Breast epithelium (tissue), 4 donors: ENCODE measurements at regions not wholly inside any gene's neighbourhood (a gene's known extent, or its start where the extent isn't known, plus 50 kb on each side); places are given as distances from the start of the nearest gene placed in this dataset.
"Not testable (repeated sequence)": the region's sequence is repeated elsewhere in the genome, so short reads cannot be mapped to it uniquely, and the experiment has no call there.

Experiments
- DNase-seq, 2 donors: peaks; one replicate each; pipeline ENCODE4 v3.0.0-alpha.2; 2019; ENCODE audit warnings: low spot score in 2 of 2
- H3K27ac ChIP-seq, 2 donors: fragments of 200-600 bp; sonication (generic) in 1 of 2; one replicate each; pipeline ENCODE4 v1.5.1; 2016 to 2019; ENCODE audit warnings: mild to moderate bottlenecking in 1 of 2
- H3K27me3 ChIP-seq, 2 donors: fragments of 200-600 bp; sonication (generic) in 1 of 2; one replicate each; pipeline versions ENCODE4 v1.5.1 to v1.6.0; 2017 to 2019; ENCODE audit warnings: control low read depth in 1 of 2, mild to moderate bottlenecking in 1 of 2
- H3K36me3 ChIP-seq: fragments of 200-600 bp; one replicate; pipeline ENCODE4 v1.5.1; 2019
- H3K4me1 ChIP-seq, 2 donors: fragments of 200-600 bp; sonication (generic); one replicate each; pipeline ENCODE4 v1.5.1; 2016 to 2019; ENCODE audit warnings: control low read depth in 1 of 2
- H3K4me3 ChIP-seq, 3 donors: fragments of 200-600 bp; sonication (generic); 1 replicate in 2 of 3; 2 replicates in 1 of 3; pipeline ENCODE4 v1.5.1; 2016 to 2019; ENCODE audit warnings: mild to moderate bottlenecking in 3 of 3, moderate library complexity in 2 of 3
- H3K9me3 ChIP-seq, 2 donors: fragments of 200-600 bp; sonication (generic) in 1 of 2; one replicate each; pipeline ENCODE4 v1.5.1; 2016 to 2019; ENCODE audit warnings: control low read depth in 1 of 2
- POLR2A ChIP-seq: fragments of 450-650 bp; IDR thresholded peaks from one replicate; pipeline ENCODE4 v1.6.1; 2016; ENCODE audit warnings: antibody characterized with exemption, mild to moderate bottlenecking, moderate library complexity
- POLR2AphosphoS5 ChIP-seq, 3 donors: sonication (generic); formaldehyde crosslinking; IDR thresholded peaks; one replicate each; pipeline ENCODE4 v1.6.1; 2017; ENCODE audit warnings: antibody characterized with exemption in 3 of 3
- intact Hi-C: fragments of 100-400 bp; cut with DNase I; formaldehyde crosslinking; loops from one replicate; pipeline ENCODE4 v1.15.1; 2023; ENCODE audit warnings: low total_unique reads
- TF ChIP-seq, protein P1 (sequence below), 3 donors: fragments of 450-650 bp; IDR thresholded peaks; one replicate each; pipeline ENCODE4 v1.5.1; 2016 to 2017; ENCODE audit warnings: antibody characterized with exemption in 3 of 3, mild to moderate bottlenecking in 3 of 3, moderate library complexity in 3 of 3

DNA sequence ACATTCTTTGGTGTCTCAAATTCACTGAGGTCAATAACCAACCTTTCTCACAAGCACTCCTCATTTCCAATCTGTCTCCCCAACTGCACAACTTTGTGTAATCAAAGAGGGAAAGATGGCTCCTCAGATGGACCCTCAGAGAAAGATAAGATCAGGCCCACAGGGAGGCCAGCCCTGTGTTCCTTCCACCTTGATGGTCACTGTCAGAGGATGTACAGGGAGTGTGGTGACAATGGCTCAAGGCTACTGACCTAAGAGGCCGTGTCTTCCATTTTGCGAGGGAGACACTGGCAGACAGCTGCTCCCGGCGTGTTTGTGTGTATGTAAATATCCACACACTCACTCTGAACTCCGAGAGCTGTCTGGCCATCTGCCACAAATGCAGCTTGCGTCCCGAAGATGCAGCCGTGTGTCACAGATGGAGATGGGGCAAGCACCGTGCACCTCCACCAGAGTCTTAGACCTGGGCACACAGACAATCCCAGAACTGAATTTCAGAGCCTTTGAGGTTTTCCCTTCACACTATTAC, 712.1 kb upstream of the NRP1 start:
- intact Hi-C loops, result no loop called here
- no peaks in the 10 kb centered on the region for H3K27me3 ChIP-seq
- H3K4me3 ChIP-seq, result no peak overlapping the region
- H3K9me3 ChIP-seq, result no peaks in the 10 kb centered on the region
- no peak for TF ChIP-seq POLR2A
- no peak for TF ChIP-seq POLR2AphosphoS5 (IDR thresholded peaks at IDR 0.05)
- TF ChIP-seq, protein P1, sequence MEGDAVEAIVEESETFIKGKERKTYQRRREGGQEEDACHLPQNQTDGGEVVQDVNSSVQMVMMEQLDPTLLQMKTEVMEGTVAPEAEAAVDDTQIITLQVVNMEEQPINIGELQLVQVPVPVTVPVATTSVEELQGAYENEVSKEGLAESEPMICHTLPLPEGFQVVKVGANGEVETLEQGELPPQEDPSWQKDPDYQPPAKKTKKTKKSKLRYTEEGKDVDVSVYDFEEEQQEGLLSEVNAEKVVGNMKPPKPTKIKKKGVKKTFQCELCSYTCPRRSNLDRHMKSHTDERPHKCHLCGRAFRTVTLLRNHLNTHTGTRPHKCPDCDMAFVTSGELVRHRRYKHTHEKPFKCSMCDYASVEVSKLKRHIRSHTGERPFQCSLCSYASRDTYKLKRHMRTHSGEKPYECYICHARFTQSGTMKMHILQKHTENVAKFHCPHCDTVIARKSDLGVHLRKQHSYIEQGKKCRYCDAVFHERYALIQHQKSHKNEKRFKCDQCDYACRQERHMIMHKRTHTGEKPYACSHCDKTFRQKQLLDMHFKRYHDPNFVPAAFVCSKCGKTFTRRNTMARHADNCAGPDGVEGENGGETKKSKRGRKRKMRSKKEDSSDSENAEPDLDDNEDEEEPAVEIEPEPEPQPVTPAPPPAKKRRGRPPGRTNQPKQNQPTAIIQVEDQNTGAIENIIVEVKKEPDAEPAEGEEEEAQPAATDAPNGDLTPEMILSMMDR (IDR thresholded peaks at IDR 0.05), result no peak
- H3K36me3 ChIP-seq, result no peaks in the 10 kb centered on the region
- peak overlapping the region in 1 of 2 donors; percentile 48 for H3K27ac ChIP-seq
- DNase-seq, result no peak
- no peaks in the 10 kb centered on the region for H3K4me1 ChIP-seq

DNA sequence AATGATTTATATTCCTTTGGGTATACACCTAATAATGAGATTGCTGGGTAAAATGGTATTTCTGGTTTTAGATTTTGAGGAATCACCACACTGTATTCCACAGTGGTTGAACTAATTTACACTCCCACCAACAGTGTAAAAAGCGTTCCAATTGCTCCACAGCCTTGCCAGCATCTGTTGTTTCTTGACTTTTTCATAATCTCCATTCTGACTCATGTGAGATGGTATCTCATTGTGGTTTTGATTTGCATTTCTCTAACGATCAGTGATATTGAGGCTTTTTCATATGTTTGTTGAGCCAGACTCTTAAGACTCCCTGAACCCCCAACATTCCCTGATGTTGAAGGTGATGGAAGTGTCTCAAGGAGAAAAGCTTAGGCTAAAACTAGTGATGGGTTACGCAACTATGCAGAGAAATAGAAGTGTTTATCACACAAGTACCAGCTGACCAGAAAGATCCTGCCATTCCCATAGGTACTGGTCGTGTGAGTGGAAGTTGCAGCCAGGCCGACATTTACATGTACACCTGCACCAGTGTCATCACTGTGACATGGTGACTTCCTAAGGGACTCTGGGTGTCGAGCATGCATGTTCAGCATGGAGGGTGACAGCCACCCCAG, 711.2 kb upstream of the NRP1 start:
- Histone ChIP-seq H3K36me3 (no peaks in the 10 kb centered on the region), H3K4me1 (no peaks in the 10 kb centered on the region), H3K9me3 (no peaks in the 10 kb centered on the region), H3K27ac (no peak overlapping the region), H3K27me3 (no peaks in the 10 kb centered on the region), H3K4me3 (no peak overlapping the region)
- no peak for DNase-seq
- TF ChIP-seq, protein P1 (IDR thresholded peaks at IDR 0.05), result no peak
- TF ChIP-seq POLR2AphosphoS5 (IDR thresholded peaks at IDR 0.05) (no peak), POLR2A (no peak)
- intact Hi-C loops, result no loop called here

DNA sequence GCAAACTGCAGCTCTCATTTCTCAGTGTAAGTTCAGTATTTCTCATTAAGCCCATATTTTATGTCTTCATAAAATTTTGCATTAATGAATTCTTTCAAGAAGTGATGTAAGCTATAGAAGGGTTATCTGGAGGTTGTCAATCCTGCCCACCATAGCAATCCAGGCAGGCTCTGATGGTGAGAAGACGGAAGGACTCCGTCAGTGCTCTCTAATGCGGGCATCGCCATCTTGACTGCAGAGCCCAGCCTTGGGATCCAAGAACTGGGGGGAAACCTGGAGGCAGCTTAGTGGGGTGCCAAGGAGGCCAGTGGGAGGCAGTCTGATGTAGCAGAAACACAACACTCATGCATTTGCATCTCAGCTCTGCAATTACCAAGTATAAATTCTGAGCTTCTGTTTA, 707.4 kb upstream of the NRP1 start:
- Histone ChIP-seq H3K4me3 (no peak overlapping the region), H3K27ac (no peak overlapping the region), H3K27me3 (no peaks in the 10 kb centered on the region), H3K9me3 (no peaks in the 10 kb centered on the region), H3K36me3 (no peaks in the 10 kb centered on the region), H3K4me1 (no peaks in the 10 kb centered on the region)
- DNase-seq, result no peak
- intact Hi-C loops, result no loop called here
- TF ChIP-seq POLR2AphosphoS5 (IDR thresholded peaks at IDR 0.05), result no peak
- TF ChIP-seq POLR2A, result no peak
- TF ChIP-seq, protein P1 (IDR thresholded peaks at IDR 0.05), result no peak

DNA sequence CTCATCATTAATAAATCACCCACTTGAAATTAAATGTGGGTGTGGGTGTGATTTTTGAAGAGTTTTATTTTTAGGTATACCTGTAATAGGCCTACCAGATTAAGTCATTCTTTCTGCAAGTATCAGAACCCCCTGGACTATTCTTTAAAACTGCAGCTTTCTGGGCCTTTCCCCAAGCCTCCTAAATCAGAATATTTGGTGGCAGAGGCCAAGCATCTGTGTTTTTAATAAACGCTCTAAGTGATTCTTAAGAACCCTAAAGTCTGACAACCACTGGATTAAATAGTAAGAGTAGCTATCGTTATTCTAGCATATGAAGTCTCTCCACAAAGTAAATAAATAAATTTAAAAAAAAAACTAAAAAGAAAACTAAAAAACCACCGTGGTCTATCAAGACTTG, 703.0 kb upstream of the NRP1 start:
- H3K9me3 ChIP-seq, result peaks cover 0 to 8% of the 10 kb centered on the region in 2 donors
- H3K27me3 ChIP-seq, result no peaks in the 10 kb centered on the region
- TF ChIP-seq POLR2AphosphoS5 (IDR thresholded peaks at IDR 0.05) (no peak), POLR2A (no peak)
- TF ChIP-seq, protein P1 (IDR thresholded peaks at IDR 0.05), result no peak
- H3K27ac ChIP-seq, result no peak overlapping the region
- DNase-seq, result no peak
- H3K4me3 ChIP-seq, result no peak overlapping the region
- H3K4me1 ChIP-seq, result no peaks in the 10 kb centered on the region
- no peaks in the 10 kb centered on the region for H3K36me3 ChIP-seq
- intact Hi-C loops, result no loop called here

DNA sequence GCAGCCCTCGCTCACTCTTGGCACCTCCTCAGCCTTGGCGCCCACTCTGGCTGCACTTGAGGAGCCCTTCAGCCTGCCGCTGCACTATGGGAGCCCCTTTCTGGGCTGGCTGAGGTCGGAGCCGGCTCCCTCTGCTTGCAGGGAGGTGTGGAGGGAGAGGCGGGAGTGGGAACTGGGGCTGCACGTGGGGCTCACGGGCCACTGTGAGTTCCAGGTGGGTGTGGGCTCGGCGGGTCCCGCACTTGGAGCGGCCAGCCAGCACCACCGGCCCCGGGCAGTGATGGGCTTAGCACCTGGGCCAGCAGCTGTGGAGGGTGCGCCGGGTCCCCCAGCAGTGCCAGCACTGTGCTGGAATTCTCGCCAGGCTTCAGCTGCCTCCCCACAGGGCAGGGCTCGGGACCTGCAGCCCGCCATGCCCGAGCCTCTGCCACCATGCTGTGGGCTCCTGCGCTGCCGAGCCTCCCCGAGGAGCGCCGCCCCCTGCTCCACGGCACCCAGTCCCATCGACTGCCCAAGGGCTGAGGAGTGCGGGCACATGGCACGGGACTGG, 700.8 kb upstream of the NRP1 start:
- H3K27me3 ChIP-seq, intact Hi-C loops, H3K36me3 ChIP-seq, H3K9me3 ChIP-seq, H3K27ac ChIP-seq, H3K4me1 ChIP-seq, H3K4me3 ChIP-seq, DNase-seq: not testable (repeated sequence)
